SK-N-SH treated with all-trans-retinoic acid at 6 μM for 48 hours (cell line): ENCODE measurements at regions not wholly inside any gene's neighbourhood (a gene's known extent, or its start where the extent isn't known, plus 50 kb on each side); places are given as distances from the start of the nearest gene placed in this dataset.

Experiments
- ATAC-seq: fragments of 200-7000 bp; cut with Tn5 transposase; 3 replicates; pipeline ENCODE4 v1.9.1; 2020; ENCODE audit warnings: mild to moderate bottlenecking, moderate library complexity
- BACH2 ChIP-seq: fragments of 250-450 bp; sonication (Bioruptor Pico); IDR thresholded peaks from 2 replicates; pipeline ENCODE4 v1.9.0; 2021; ENCODE audit warnings: mild to moderate bottlenecking, borderline replicate concordance
- CSRNP3 ChIP-seq: fragments of 250-450 bp; sonication (Bioruptor Pico); IDR thresholded peaks from 2 replicates; pipeline ENCODE4 v1.5.1; 2021; ENCODE audit warnings: mild to moderate bottlenecking, moderate library complexity
- GLIS3 ChIP-seq: fragments of 250-450 bp; sonication (Bioruptor Pico); IDR thresholded peaks from 2 replicates; pipeline ENCODE4 v1.5.0; 2020; ENCODE audit warnings: mild to moderate bottlenecking, moderate library complexity
- ISL1 ChIP-seq: fragments of 250-450 bp; sonication (Bioruptor Pico); IDR thresholded peaks from 2 replicates; pipeline ENCODE4 v2.1.2; 2022; ENCODE audit warnings: mild to moderate bottlenecking, moderate library complexity
- OSR1 ChIP-seq: fragments of 250-450 bp; sonication (Bioruptor Pico); IDR thresholded peaks from 2 replicates; pipeline ENCODE4 v1.8.0; 2022; ENCODE audit warnings: moderate library complexity, mild to moderate bottlenecking, inconsistent platforms
- PATZ1 ChIP-seq: fragments of 250-450 bp; sonication (Bioruptor Pico); IDR thresholded peaks from 2 replicates; pipeline ENCODE4 v1.8.0; 2020; ENCODE audit warnings: mild to moderate bottlenecking, moderate library complexity, borderline replicate concordance
- POU6F1 ChIP-seq: fragments of 250-450 bp; sonication (Bioruptor Pico); IDR thresholded peaks from 2 replicates; pipeline ENCODE4 v1.8.0; 2021; ENCODE audit warnings: low read depth, mild to moderate bottlenecking, moderate library complexity, borderline replicate concordance
- PPARA ChIP-seq: fragments of 250-450 bp; sonication (Bioruptor Pico); IDR thresholded peaks from 2 replicates; pipeline ENCODE4 v1.5.0; 2020; ENCODE audit warnings: mild to moderate bottlenecking, borderline replicate concordance
- RARB ChIP-seq: fragments of 250-450 bp; sonication (Bioruptor Pico); IDR thresholded peaks from 2 replicates; pipeline ENCODE4 v1.8.0; 2021; ENCODE audit warnings: mild to moderate bottlenecking, moderate library complexity
- TCF4 ChIP-seq: fragments of 250-450 bp; sonication (Bioruptor Pico); IDR thresholded peaks from 2 replicates; pipeline ENCODE4 v1.8.0; 2021; ENCODE audit warnings: mild to moderate bottlenecking, moderate library complexity, borderline replicate concordance
- TOX ChIP-seq: fragments of 250-450 bp; sonication (Bioruptor Pico); IDR thresholded peaks from 2 replicates; pipeline ENCODE4 v1.8.0; 2021; ENCODE audit warnings: mild to moderate bottlenecking, moderate library complexity, borderline replicate concordance
- TSHZ2 ChIP-seq: fragments of 250-450 bp; sonication (Bioruptor Pico); IDR thresholded peaks from 2 replicates; pipeline ENCODE4 v1.5.0; 2020; ENCODE audit warnings: mild to moderate bottlenecking, moderate library complexity
- ZFP3 ChIP-seq: fragments of 250-450 bp; sonication (Bioruptor Pico); IDR thresholded peaks from 2 replicates; pipeline ENCODE4 v1.5.0; 2020; ENCODE audit warnings: mild to moderate bottlenecking, moderate library complexity
- ZNF565 ChIP-seq: fragments of 450-650 bp; formaldehyde crosslinking; conservative IDR thresholded peaks from 2 replicates; pipeline ENCODE4 v1.5.0; 2020; ENCODE audit warnings: low read depth, mild to moderate bottlenecking, moderate library complexity
- ZNF70 ChIP-seq: fragments of 450-650 bp; formaldehyde crosslinking; IDR thresholded peaks from 2 replicates; pipeline ENCODE4 v1.5.0; 2020; ENCODE audit warnings: mild to moderate bottlenecking, moderate library complexity
- TF ChIP-seq, protein P1 (sequence below): fragments of 250-450 bp; sonication (Bioruptor Pico); IDR thresholded peaks from 2 replicates; pipeline ENCODE4 v1.5.1; 2020; ENCODE audit warnings: low read depth, mild to moderate bottlenecking, moderate library complexity

GRCh38 chr1:56315293-56315942, 263.9 kb downstream of the PLPP3 start (continued):
- TF ChIP-seq, protein P1, sequence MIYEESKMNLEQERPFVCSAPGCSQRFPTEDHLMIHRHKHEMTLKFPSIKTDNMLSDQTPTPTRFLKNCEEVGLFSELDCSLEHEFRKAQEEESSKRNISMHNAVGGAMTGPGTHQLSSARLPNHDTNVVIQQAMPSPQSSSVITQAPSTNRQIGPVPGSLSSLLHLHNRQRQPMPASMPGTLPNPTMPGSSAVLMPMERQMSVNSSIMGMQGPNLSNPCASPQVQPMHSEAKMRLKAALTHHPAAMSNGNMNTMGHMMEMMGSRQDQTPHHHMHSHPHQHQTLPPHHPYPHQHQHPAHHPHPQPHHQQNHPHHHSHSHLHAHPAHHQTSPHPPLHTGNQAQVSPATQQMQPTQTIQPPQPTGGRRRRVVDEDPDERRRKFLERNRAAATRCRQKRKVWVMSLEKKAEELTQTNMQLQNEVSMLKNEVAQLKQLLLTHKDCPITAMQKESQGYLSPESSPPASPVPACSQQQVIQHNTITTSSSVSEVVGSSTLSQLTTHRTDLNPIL (CRISPR knock-in tag), result no peak
- TF ChIP-seq POU6F1, result no peak

GRCh38 chr1:56313560-56313959, 265.8 kb downstream of the PLPP3 start:
- ATAC-seq, result no peak
- TF ChIP-seq PPARA (no peak), BACH2 (no peak), ZNF565 (CRISPR knock-in tag) (no peak), ZNF70 (CRISPR knock-in tag) (no peak), CSRNP3 (CRISPR knock-in tag) (no peak), ISL1 (no peak), TOX (CRISPR knock-in tag) (no peak), RARB (no peak), PATZ1 (no peak), TCF4 (CRISPR knock-in tag) (no peak), TSHZ2 (no peak), ZFP3 (CRISPR knock-in tag) (no peak)
- TF ChIP-seq, protein P1 (CRISPR knock-in tag), result no peak

DNA sequence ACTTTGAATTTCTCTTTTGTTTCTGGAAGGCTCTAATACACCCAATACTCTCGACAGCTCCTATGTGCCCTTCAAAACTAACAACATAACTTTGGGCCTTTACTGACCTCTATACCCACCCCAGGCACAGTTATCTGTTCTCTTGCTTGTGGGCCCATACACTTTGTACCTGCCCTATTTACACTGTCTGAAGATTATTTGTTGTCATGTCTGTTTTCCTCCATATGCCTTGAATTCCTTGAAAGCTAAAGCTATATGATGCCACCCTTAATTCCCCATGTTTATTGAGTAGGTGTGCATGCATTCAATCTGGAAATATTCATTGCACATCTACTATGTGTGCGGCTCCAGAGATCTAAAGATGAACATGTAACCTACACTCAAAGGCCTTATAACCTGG, 267.6 kb downstream of the PLPP3 start:
- TF ChIP-seq PATZ1, result no peak
- TF ChIP-seq OSR1 (CRISPR knock-in tag), result no peak
- no peak for ATAC-seq

DNA sequence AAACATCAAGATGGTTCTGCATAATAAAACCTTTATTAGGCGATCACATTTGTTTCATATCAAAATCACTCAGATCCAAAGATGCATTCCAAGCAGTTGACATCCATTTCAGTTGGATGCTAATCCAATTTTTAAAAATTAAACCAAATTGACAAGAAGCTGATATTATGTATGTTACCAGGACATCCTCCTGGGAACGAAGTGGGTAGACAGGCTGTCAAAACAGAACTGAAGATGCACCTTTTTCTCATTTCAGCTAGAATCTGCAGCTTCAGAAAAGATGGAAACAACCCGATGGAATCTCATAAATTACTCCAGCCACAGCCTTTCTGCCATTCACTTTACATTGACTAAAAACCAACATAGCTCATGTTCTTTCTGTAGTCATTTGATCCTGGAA, 268.4 kb downstream of the PLPP3 start:
- no peak for ATAC-seq
- TF ChIP-seq GLIS3 (CRISPR knock-in tag), result no peak
